ENCODE measurements at regions not wholly inside any gene's neighbourhood (a gene's known extent, or its start where the extent isn't known, plus 50 kb on each side); places are given as distances from the start of the nearest gene placed in this dataset.

DNA sequence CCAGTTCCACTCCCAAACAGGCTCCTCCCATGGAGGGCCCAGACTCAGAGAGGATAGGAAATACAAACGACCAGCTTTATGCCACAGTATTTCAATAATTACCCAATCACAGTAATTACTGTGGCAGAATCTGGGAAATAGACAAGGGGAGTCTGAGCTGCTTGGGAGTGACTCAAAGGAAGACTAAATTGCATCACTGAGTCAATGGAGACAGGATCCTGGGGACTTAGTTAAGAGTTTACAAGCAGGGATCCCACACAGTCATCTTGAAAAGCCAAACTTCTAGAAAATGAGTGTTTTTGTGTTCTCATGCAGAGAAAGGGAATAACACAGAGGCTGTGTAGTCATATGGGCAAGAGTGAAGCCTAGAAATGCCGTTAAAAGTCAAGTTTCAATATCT, 1142.1 kb downstream of the CNTNAP5 start:
- peaks cover 29% of the 10 kb centered on the region for H3K9me3 Mint-ChIP-seq
- no peaks in the 10 kb centered on the region for H3K36me3 Mint-ChIP-seq (ENCODE audit: low read depth)
- H3K27ac Mint-ChIP-seq: no peak overlapping the region
- no peak for DNase-seq
- H3K4me1 Mint-ChIP-seq (ENCODE audit: low read depth): no peaks in the 10 kb centered on the region
- no peak overlapping the region for H3K4me3 Mint-ChIP-seq
- no peaks in the 10 kb centered on the region for H3K27me3 Mint-ChIP-seq (ENCODE audit: insufficient read depth)
- TF ChIP-seq, protein P1, sequence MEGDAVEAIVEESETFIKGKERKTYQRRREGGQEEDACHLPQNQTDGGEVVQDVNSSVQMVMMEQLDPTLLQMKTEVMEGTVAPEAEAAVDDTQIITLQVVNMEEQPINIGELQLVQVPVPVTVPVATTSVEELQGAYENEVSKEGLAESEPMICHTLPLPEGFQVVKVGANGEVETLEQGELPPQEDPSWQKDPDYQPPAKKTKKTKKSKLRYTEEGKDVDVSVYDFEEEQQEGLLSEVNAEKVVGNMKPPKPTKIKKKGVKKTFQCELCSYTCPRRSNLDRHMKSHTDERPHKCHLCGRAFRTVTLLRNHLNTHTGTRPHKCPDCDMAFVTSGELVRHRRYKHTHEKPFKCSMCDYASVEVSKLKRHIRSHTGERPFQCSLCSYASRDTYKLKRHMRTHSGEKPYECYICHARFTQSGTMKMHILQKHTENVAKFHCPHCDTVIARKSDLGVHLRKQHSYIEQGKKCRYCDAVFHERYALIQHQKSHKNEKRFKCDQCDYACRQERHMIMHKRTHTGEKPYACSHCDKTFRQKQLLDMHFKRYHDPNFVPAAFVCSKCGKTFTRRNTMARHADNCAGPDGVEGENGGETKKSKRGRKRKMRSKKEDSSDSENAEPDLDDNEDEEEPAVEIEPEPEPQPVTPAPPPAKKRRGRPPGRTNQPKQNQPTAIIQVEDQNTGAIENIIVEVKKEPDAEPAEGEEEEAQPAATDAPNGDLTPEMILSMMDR (IDR thresholded peaks at IDR 0.05): no peak

DNA sequence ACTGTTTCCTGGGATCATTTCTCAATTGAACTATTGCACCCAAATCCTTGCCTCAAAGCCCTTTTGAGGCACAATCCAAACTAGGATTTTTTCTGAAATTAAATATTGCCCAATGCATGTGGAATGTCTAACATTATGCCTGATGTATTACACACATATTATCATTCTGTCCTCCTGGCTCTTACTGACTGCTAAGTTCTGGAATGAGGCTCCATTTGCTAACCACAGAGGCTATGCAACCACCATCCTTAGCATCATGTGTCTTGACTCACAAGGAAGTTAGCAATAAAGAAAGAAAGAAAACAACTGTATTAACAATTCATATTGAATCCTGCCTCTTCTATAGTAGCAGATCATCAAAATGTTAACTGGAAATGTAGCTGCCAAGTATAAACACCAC, 1142.7 kb downstream of the CNTNAP5 start:
- H3K36me3 Mint-ChIP-seq (ENCODE audit: low read depth): no peaks in the 10 kb centered on the region
- TF ChIP-seq, protein P1 (IDR thresholded peaks at IDR 0.05): no peak
- no peak overlapping the region for H3K4me3 Mint-ChIP-seq
- no peaks in the 10 kb centered on the region for H3K27me3 Mint-ChIP-seq (ENCODE audit: insufficient read depth)
- H3K9me3 Mint-ChIP-seq: peaks cover 24% of the 10 kb centered on the region
- DNase-seq: no peak
- H3K4me1 Mint-ChIP-seq (ENCODE audit: low read depth): no peaks in the 10 kb centered on the region
- no peak overlapping the region for H3K27ac Mint-ChIP-seq

DNA sequence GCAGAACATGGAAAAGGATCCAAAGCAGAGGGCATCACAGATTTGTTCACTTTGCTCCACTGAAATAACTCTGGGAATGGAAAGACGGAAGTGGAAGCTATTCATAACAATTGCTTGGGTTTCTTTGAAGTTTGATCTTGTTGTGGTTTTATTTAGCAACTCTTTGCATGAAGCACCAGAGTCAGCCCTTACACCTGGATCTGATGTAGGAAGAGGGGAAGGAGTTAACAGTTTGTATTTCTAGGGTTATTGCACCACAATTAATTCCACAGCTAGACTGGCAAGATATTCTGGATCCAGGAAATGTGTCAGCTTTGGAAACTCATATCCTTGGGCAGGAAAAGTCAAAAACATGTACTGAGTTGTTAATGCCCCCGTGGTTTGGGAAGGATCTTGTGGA, 1143.4 kb downstream of the CNTNAP5 start:
- TF ChIP-seq, protein P1 (IDR thresholded peaks at IDR 0.05): no peak
- H3K9me3 Mint-ChIP-seq: peaks cover 28% of the 10 kb centered on the region
- H3K36me3 Mint-ChIP-seq (ENCODE audit: low read depth): no peaks in the 10 kb centered on the region
- no peak overlapping the region for H3K27ac Mint-ChIP-seq
- H3K4me1 Mint-ChIP-seq (ENCODE audit: low read depth): no peaks in the 10 kb centered on the region
- DNase-seq: no peak
- H3K4me3 Mint-ChIP-seq: no peak overlapping the region
- H3K27me3 Mint-ChIP-seq (ENCODE audit: insufficient read depth): no peaks in the 10 kb centered on the region

DNA sequence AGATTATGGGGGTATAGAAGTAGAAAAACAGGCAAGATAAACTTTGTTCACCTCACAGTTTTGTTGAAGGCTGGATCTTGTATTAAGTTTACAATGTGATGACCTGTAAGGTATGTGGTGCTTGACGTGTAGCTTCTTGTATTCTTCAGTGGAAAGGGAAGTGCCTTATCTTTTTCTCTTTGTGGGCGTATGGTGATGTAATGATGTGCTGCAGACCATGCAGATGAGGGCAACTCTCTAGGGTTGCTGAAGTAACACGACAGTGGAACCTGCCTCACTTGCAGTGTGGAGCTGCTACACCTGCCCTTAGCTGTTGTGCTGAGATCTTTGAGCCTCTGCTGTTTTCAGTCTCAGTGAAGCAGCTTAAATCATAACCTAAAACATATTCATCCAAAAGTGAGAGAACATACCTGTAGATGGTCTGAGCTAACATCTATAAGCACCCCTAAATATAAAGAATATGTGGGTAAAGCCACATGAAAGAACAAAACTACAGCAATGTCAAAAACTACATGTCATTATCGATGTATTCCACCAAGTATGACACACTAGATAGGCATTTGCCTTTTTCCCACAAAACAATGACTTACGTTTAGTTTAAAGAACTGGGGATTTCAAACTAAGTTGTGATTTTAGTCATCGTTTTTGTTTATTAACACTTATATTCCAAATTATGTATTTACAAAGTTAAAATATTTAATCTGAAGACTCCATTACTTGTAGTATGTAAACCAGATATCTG, 1144.1 kb downstream of the CNTNAP5 start:
- Mint-ChIP-seq H3K36me3 (ENCODE audit: low read depth) (no peaks in the 10 kb centered on the region), H3K4me3 (no peak overlapping the region), H3K27me3 (ENCODE audit: insufficient read depth) (no peaks in the 10 kb centered on the region), H3K4me1 (ENCODE audit: low read depth) (no peaks in the 10 kb centered on the region), H3K27ac (no peak overlapping the region), H3K9me3 (peaks cover 32% of the 10 kb centered on the region)
- DNase-seq: no peak
- TF ChIP-seq, protein P1 (IDR thresholded peaks at IDR 0.05): no peak

DNA sequence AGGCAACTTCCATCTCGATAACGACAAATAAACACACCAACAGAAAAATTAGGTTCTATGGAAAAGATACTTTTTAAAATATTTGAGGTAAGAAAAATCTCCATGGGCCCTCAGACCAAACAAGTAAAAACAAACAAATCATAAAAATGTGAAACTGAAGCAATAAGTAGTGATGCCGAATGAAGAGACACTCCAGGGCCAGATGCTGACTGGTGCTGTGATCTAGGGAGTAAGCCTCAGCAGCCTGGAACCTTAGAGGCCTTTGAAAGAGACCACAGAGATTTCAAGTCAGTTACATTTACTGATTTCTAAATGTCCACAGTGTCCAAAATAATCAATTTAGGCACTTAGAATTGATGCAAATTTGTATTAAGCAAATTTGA, 1144.7 kb downstream of the CNTNAP5 start:
- Mint-ChIP-seq H3K36me3 (ENCODE audit: low read depth) (no peaks in the 10 kb centered on the region), H3K27ac (no peak overlapping the region)
- no peak for DNase-seq

More for the DNA sequence above, 1144.7 kb downstream of the CNTNAP5 start:
- TF ChIP-seq, protein P1 (IDR thresholded peaks at IDR 0.05): no peak
- Mint-ChIP-seq H3K4me1 (ENCODE audit: low read depth) (no peaks in the 10 kb centered on the region), H3K4me3 (no peak overlapping the region), H3K9me3 (peaks cover 34% of the 10 kb centered on the region), H3K27me3 (ENCODE audit: insufficient read depth) (no peaks in the 10 kb centered on the region)
